MM.1S (cell line): ENCODE measurements at regions not wholly inside any gene's neighbourhood (a gene's known extent, or its start where the extent isn't known, plus 50 kb on each side); places are given as distances from the start of the nearest gene placed in this dataset.

Experiments used
- DNase-seq: peaks from one replicate; pipeline ENCODE4 v3.0.0-alpha.2; 2015
- H2AFZ ChIP-seq: fragments of 300-600 bp; sonication (generic); 2 replicates; pipeline ENCODE4 v1.6.0; 2016; ENCODE audit warnings: antibody characterized with exemption, low read length
- H3F3A ChIP-seq: fragments of 300-600 bp; sonication (generic); 2 replicates; pipeline ENCODE4 v1.6.1; 2016; ENCODE audit warnings: mild to moderate bottlenecking, antibody characterized with exemption, low read length, moderate library complexity, mixed read lengths; ENCODE audit not compliant: insufficient read depth
- H3K27ac ChIP-seq: fragments of 300-600 bp; sonication (generic); 2 replicates; pipeline ENCODE4 v1.5.1; 2016; ENCODE audit warnings: mild to moderate bottlenecking, low read length
- H3K27me3 ChIP-seq: fragments of 300-600 bp; sonication (generic); replicated peaks from 2 replicates; pipeline ENCODE4 v1.6.0; 2016; ENCODE audit warnings: low read length; ENCODE audit not compliant: insufficient read depth
- H3K36me3 ChIP-seq: fragments of 300-600 bp; sonication (generic); replicated peaks from 2 replicates; pipeline ENCODE4 v1.6.1; 2016; ENCODE audit warnings: mild to moderate bottlenecking, low read length, mixed read lengths; ENCODE audit not compliant: insufficient read depth
- H3K4me1 ChIP-seq: fragments of 300-600 bp; sonication (generic); 2 replicates; pipeline ENCODE4 v1.6.1; 2016; ENCODE audit warnings: low read length, mixed read lengths
- H3K4me2 ChIP-seq: fragments of 300-600 bp; sonication (generic); 2 replicates; pipeline ENCODE4 v1.6.0; 2016; ENCODE audit warnings: low read depth, low read length
- H3K4me3 ChIP-seq: fragments of 300-600 bp; sonication (generic); 2 replicates; pipeline ENCODE4 v1.5.1; 2016; ENCODE audit warnings: low read length, mixed read lengths
- H3K79me2 ChIP-seq: fragments of 300-600 bp; sonication (generic); 2 replicates; pipeline ENCODE4 v1.6.1; 2016; ENCODE audit warnings: mixed run types, low read length, mixed read lengths
- H3K9ac ChIP-seq: fragments of 300-600 bp; sonication (generic); 2 replicates; pipeline ENCODE4 v1.6.1; 2016; ENCODE audit warnings: low read length, mixed read lengths
- H3K9me2 ChIP-seq: fragments of 300-600 bp; sonication (generic); replicated peaks from 2 replicates; pipeline ENCODE4 v1.6.1; 2016; ENCODE audit warnings: mild to moderate bottlenecking, low read length, mixed read lengths; ENCODE audit not compliant: insufficient read depth
- H3K9me3 ChIP-seq: fragments of 300-600 bp; sonication (generic); replicated peaks from 2 replicates; pipeline ENCODE4 v1.6.1; 2016; ENCODE audit warnings: mild to moderate bottlenecking, low read length, mixed read lengths; ENCODE audit not compliant: insufficient read depth
- H4K20me1 ChIP-seq: fragments of 300-600 bp; sonication (generic); 2 replicates; pipeline ENCODE4 v1.6.1; 2016; ENCODE audit warnings: mild to moderate bottlenecking, low read length, moderate library complexity, mixed read lengths; ENCODE audit not compliant: insufficient read depth
- CTCF ChIP-seq: fragments of 300-600 bp; sonication (generic); IDR thresholded peaks from 2 replicates; pipeline ENCODE4 v1.5.1; 2016; ENCODE audit warnings: antibody characterized with exemption, low read length, mixed read lengths
- EZH2 ChIP-seq: fragments of 300-600 bp; sonication (generic); optimal IDR thresholded peaks from 2 replicates; pipeline ENCODE3; 2017; ENCODE audit warnings: low read depth, mild to moderate bottlenecking, antibody characterized with exemption, low read length, mixed read lengths
- EZH2phosphoT487 ChIP-seq: fragments of 300-600 bp; sonication (generic); IDR thresholded peaks from 2 replicates; pipeline ENCODE4 v1.6.1; 2018; ENCODE audit warnings: antibody characterized with exemption, low read length

DNA sequence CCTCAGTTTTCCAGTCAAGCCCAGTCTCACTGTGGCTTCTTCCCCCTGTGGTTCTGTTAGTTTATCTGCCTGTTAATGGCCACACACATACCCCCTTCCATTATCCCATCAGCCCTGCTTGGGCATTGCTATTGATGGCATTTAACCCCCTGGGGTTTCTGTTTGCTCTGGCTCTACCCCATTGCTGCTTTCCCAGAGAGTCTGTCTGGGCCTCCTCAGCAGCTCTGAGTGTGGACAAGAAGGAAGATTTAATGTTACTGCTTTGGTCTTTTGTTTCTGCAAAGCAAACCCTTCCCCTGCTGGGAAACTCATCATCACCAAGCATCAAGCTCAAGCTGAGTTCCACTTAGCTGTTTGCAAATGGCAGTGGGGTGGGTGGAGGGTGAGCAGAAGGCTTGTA, 162.7 kb downstream of the CCT6B start:
- Histone ChIP-seq H3K27ac (no peak overlapping the region), H3K27me3 (peaks cover 10% of the 10 kb centered on the region), H3K9me2 (no peaks in the 10 kb centered on the region), H3K79me2 (no peaks in the 10 kb centered on the region), H4K20me1 (no peaks in the 10 kb centered on the region), H2AFZ (no peak overlapping the region), H3K4me2 (no peak overlapping the region), H3K9ac (no peak overlapping the region), H3F3A (no peaks in the 10 kb centered on the region), H3K4me1 (no peaks in the 10 kb centered on the region), H3K4me3 (no peak overlapping the region), H3K36me3 (no peaks in the 10 kb centered on the region), H3K9me3 (no peaks in the 10 kb centered on the region)
- TF ChIP-seq EZH2phosphoT487 = no peak
- TF ChIP-seq EZH2 = no peak
- TF ChIP-seq CTCF = no peak
- DNase-seq = no peak

- peak; percentile 32 for DNase-seq
- no peaks in the 10 kb centered on the region for H3F3A ChIP-seq
- H3K4me1 ChIP-seq = no peaks in the 10 kb centered on the region
- H3K4me2 ChIP-seq = no peak overlapping the region
- H3K27ac ChIP-seq = no peak overlapping the region
- H3K36me3 ChIP-seq = no peaks in the 10 kb centered on the region
- H2AFZ ChIP-seq = no peak overlapping the region
- H3K4me3 ChIP-seq = no peak overlapping the region
- no peak overlapping the region for H3K9ac ChIP-seq
- no peak for TF ChIP-seq EZH2phosphoT487
- no peak for TF ChIP-seq EZH2
- no peak for TF ChIP-seq CTCF
- H3K27me3 ChIP-seq = peaks cover 9% of the 10 kb centered on the region
- H3K9me3 ChIP-seq = no peaks in the 10 kb centered on the region
- no peaks in the 10 kb centered on the region for H3K79me2 ChIP-seq
- H3K9me2 ChIP-seq = no peaks in the 10 kb centered on the region
- no peaks in the 10 kb centered on the region for H4K20me1 ChIP-seq
Observed at GRCh38 chr17:34797720-34798119, 163.5 kb downstream of the CCT6B start.

GRCh38 chr17:34793231-34793908, 167.9 kb downstream of the CCT6B start:
- no peaks in the 10 kb centered on the region for H4K20me1 ChIP-seq
- H3K36me3 ChIP-seq = no peaks in the 10 kb centered on the region
- no peaks in the 10 kb centered on the region for H3K79me2 ChIP-seq
- no peak overlapping the region for H3K27ac ChIP-seq
- H3F3A ChIP-seq = no peaks in the 10 kb centered on the region
- H3K4me3 ChIP-seq = no peak overlapping the region
- no peak for TF ChIP-seq EZH2
- TF ChIP-seq CTCF = no peak
- TF ChIP-seq EZH2phosphoT487 = no peak
- no peaks in the 10 kb centered on the region for H3K4me1 ChIP-seq
- H3K9ac ChIP-seq = no peak overlapping the region
- peaks cover 6% of the 10 kb centered on the region for H3K27me3 ChIP-seq
- no peak overlapping the region for H3K4me2 ChIP-seq
- no peak overlapping the region for H2AFZ ChIP-seq
- H3K9me2 ChIP-seq = no peaks in the 10 kb centered on the region
- H3K9me3 ChIP-seq = no peaks in the 10 kb centered on the region
- no peak for DNase-seq
